ENCODE measurements at regions not wholly inside any gene's neighbourhood (a gene's known extent, or its start where the extent isn't known, plus 50 kb on each side); places are given as distances from the start of the nearest gene placed in this dataset.

GRCh38 chr7:67690700-67691099, 694.1 kb downstream of the TYW1 start:
- no peak for DNase-seq (ENCODE audit: low read depth)

DNA sequence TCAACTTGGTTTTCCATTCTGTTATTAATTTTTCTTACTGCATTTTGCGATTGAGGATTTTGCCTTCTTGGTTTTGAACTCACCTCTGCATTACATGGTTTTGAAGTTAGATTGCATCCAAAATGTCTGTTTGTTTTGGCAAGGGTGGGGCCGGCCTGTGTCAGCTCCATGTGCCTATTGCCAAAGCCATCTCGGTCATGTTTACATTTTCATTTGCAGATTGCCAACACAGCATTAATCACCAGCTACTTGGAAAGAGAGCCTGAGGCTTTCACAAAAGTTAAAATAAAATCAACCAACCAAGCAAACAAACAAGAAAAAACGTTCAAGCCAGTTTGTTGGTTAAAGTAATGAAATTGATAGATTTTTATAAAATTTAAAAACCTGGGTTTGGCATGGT, 695.8 kb downstream of the TYW1 start:
- DNase-seq (ENCODE audit: low read depth), result no peak

DNA sequence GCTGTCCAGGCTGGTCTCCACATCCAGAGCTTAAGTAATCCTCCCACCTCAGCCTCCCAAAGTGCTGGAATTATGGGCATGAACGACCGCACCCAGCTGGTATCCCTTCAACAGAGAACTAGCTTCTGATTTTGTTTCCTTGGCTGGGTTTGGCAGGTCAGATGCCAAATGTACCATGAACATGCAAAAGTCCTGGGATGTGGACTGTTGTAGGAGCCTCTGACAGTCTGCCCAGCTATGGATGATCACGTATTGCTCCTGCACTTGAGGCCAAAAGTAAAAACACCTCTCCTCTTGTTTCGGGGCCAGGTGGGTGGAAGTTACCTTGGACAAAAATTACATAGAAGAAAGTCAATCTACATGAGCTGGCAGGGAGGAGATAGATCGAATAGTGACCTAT, 699.5 kb downstream of the TYW1 start:
- no peak for DNase-seq (ENCODE audit: low read depth)

DNA sequence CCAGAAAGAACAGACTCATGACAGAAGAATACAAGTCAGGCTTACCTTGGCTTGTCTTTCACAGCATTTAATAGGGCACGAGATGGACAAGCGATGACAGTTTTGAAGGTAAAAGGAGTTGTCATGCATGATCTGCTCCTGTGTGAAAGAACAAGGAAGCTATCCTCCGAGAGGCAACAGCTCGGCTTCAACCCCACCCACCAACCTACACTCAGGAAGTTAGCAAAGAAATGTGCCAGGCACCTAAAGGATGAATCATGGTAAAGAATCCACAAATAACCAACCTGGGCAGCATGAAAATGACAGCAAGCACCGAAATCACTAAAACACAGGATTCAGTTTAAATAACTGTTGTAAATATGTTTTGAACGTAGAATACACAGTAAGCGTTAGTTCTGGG, 700.2 kb downstream of the TYW1 start:
- no peak for DNase-seq (ENCODE audit: low read depth)

GRCh38 chr7:67698354-67698753, 701.7 kb downstream of the TYW1 start:
- no peak for DNase-seq (ENCODE audit: low read depth)

GRCh38 chr7:67705850-67706249, 709.2 kb downstream of the TYW1 start:
- DNase-seq (ENCODE audit: low read depth), result no peak

DNA sequence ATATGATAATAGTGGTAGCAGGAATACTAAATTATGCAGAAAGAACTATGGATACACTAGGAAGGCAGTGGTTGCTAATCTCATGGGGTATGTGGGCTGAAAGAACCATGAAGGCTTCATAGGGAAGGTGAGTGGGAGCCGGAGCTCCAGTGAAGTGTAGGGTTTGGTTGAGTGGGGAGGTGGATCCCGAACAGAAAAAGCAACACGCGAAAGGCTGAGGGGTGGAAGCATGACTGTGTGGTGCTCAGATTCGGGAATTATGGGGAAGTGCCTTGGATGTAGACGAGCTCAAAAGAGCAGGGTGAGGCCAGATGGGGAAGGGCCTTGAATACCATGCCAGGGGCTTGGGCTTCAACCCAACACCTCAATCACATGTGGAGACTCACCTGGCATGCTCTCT, 715.1 kb downstream of the TYW1 start:
- DNase-seq (ENCODE audit: low read depth), result no peak

- no peak for DNase-seq (ENCODE audit: low read depth)
These were observed 716.9 kb downstream of the TYW1 start for GRCh38 chr7:67713451-67714056.

- no peak for DNase-seq (ENCODE audit: low read depth)
These were observed 720.1 kb downstream of the TYW1 start for GRCh38 chr7:67716729-67717128.

- no peak for DNase-seq (ENCODE audit: low read depth)
These were observed 727.0 kb downstream of the TYW1 start for GRCh38 chr7:67723591-67723990.

DNA sequence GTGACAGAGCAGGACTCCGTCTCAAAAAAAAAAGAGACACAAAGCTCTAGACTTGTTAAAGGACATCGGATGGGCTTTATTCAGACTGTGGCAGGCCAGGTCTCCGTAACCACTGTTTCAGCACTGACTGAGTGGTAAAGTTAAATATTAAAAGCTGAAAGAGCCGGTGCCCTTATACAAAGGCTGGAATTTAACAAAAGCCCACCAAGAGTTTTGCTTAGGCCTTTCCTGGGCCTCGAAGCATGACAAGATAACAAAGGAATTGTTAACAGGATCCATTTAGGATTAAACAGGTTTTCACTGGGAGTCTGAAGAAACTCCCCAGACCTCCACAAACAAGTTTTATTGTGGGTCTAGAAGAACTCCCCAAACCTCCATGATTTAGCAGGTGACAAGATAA, 727.8 kb downstream of the TYW1 start:
- no peak for DNase-seq (ENCODE audit: low read depth)

DNA sequence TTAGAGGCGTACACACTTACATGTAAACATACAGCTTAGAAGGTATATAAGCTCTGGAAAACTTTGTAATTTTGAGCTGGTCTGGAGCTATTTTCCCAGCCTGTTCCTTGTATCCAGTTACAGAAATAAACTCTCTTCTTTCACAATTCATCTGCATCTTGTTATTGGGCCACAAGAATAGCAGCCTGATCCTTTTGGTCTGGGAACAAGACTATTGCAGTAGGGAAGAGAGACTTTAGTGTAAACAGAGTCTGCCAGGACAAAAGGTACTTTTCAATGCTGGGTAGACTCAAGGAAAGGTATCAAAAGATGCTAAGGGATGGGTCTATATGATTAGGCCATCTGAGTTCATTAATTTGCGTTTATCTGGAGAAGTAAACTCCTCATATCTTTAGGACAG, 728.3 kb downstream of the TYW1 start:
- DNase-seq (ENCODE audit: low read depth), result no peak

DNA sequence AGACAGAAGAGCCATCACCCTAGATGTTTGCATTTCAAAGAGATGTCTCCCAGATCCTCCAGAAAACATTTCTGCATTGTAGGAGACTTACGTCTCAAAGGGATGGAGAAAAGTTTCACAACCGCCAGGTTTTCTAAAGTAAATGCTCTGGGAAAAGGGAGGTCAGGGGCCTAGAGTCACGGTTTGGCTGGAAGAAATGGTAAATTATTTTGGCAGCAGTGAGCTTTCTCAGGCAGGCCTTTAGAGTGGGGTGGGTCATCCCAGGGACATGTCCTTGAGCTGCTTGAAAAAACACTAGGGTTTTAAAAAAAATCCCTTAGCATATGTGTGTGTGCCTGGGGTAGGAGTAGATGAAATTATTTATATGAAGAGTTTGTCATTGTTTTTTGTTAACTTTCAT, 728.8 kb downstream of the TYW1 start:
- DNase-seq (ENCODE audit: low read depth), result no peak

GRCh38 chr7:67729771-67730170, 733.1 kb downstream of the TYW1 start:
- no peak for DNase-seq (ENCODE audit: low read depth)

DNA sequence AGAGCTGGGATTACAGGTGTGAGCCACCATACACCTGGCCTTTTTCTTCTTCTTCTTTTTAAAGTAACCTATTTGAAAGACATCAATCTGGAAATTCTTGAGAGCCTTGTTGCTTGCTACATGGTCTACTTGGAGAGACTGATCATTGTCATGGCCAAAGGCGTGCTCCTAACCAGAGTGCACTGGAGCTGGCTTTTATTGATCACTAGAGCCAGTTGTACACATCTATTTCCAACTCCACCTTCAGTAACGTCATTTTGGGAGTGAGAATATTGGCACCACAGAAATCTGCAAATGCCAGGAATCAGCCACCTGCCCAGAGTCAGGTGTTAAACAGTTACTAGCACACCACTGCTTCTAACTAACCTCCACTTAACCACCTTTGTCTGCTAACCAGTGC, 735.1 kb downstream of the TYW1 start:
- no peak for DNase-seq (ENCODE audit: low read depth)

GRCh38 chr7:67732898-67733297, 736.3 kb downstream of the TYW1 start:
- no peak for DNase-seq (ENCODE audit: low read depth)

GRCh38 chr7:67738145-67738544, 741.5 kb downstream of the TYW1 start:
- no peak for DNase-seq (ENCODE audit: low read depth)

DNA sequence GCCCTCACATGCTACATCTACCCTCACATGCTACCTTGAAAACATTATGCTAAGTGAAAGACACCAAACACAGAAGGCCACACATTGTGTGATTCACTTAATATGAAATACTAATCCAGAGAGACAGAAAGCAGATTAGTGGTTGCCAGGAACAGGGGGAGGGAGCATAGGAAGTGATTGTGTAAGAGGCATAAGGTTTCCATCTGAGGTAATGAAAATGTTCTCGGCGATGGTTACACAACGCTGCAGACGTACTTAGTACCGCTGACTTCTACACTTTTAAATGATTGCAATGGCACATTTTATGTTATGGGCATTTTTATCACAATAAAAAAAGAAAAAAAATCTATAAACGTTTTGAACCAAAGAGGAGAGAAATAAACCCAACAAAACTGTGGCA, 742.3 kb downstream of the TYW1 start:
- DNase-seq (ENCODE audit: low read depth), result no peak

- DNase-seq (ENCODE audit: low read depth), result no peak
These were observed 746.9 kb downstream of the TYW1 start for GRCh38 chr7:67743501-67743900.

DNA sequence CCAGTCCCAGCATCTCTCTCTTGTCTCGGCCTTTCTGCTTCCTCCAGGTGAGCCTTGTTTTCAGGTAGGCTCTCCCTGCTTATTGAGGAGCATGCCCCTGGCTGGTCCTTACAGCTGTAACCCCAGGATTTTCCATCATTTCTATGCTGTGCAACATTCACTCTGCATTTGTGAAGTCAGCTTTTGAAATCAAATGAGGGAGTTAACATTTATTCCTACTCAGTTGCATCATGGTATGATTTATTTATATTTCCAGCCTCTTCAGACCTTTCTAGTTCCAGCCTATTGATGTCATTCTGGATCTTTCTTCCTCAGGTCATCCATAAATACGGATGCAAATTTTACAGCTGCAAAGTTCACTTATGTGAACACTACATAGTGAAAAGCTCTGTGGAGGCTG, 755.6 kb downstream of the TYW1 start:
- DNase-seq (ENCODE audit: low read depth), result no peak

- DNase-seq (ENCODE audit: low read depth), result no peak
These were observed 757.3 kb downstream of the TYW1 start for GRCh38 chr7:67753891-67754290.

DNA sequence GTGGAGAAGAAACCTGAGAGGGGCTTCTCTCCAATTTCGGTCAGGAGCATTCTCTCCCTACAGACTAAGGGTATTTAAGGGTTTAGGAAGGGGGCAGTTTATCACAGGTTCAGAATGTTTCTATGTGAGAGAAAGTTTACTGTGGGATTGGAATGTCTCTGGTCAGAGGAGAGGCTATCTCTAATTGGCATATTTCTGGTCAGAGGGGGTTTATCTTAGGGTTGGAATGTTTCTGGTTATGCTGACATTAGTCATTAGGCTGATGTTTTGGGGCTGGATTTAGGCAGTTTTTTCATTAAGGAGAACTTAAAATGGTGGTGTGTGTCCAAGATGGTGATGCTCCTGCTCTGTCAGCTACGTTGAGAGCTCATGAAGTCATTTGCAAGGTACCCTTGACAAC, 758.0 kb downstream of the TYW1 start:
- no peak for DNase-seq (ENCODE audit: low read depth)

DNA sequence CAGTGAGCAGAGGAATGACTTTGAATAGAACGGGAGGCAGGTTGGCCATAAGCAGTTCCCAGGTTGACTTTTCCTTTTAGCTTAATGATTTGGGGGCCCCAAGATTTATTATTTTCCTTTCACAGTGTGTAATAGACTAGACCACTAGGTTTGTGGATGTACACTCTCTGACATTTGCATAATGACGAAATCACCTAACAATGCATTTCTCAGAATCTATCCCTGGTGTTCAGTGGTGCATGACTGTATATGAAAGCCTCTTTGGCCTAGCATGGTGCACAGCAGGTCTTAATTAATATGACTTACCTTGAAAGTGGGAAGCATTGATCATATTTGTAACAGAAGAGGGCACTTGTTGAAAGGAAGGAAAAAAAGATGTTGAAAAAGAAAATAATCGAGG, 761.9 kb downstream of the TYW1 start:
- DNase-seq (ENCODE audit: low read depth), result no peak

DNA sequence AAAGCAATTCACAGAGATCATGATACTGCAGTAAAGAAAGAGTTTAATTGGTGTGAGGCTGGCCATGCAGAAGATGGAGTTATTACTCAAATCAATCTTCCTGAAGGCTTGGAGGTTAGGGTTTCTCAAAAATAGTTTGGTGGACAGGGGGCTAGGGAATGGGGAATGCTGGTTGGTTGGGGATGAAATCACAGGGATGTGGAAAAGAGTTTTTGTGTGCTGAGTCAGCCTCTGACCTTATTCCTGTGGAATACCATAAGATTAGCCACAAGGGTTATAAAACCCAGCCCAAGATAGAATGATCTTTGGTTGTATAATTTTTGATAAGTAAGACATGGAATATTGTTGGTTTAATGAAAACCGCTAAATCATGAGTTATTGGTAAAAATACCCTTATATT, 764.3 kb downstream of the TYW1 start:
- DNase-seq (ENCODE audit: low read depth), result no peak

GRCh38 chr7:67762516-67762915, 765.9 kb downstream of the TYW1 start:
- no peak for DNase-seq (ENCODE audit: low read depth)

All from ELR (cell line).